ENCODE measurements at regions not wholly inside any gene's neighbourhood (a gene's known extent, or its start where the extent isn't known, plus 50 kb on each side); places are given as distances from the start of the nearest gene placed in this dataset.

DNA sequence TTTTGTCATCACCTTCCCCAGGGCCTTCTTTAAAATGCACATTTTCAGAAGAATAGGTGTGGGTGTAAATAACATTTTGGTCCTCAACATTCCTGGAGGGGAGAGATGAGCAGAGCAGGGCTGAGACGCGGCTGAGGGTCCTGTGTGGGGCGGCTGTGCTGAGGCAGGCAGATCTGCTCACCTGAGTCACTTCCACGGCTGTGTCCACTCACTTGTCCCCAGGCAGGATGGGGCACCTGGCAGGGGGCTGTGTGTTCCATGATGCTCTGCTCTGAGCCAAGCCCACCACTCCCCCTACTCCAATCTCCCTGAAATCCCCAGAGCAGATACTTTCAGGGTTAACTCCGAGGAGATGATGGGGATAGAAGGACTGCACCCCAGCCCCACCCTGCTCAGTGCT is 93.8 kb downstream of the GLRX3 start:
- Mint-ChIP-seq H3K9me3 (peaks cover 10% of the 10 kb centered on the region), H3K27me3 (no peaks in the 10 kb centered on the region), H3K27ac (no peak overlapping the region), H3K36me3 (peaks cover 6% of the 10 kb centered on the region), H3K4me1 (no peaks in the 10 kb centered on the region), H3K4me3 (no peak overlapping the region)

DNA sequence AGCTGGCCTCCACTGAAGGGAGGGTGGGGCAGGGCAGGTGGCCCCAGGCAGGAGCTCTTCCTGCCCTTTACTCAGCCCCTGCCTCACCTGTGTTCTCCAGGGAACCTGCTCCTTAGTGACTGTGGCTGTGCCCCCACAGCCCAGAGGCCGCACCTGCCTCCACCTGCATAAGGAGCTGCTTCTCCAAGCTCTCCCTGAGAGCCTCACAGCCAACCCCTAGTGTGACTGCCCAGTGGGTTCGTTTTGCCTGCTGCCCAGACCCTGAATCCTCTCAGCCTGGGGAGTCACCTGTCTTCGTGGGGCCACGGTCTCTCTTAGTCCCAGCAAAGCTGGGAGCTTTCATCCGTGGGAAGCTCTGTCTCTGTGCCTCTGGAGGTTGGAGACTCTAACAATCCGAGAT is 94.4 kb downstream of the GLRX3 start:
- H3K9me3 Mint-ChIP-seq = peaks cover 10% of the 10 kb centered on the region
- H3K27me3 Mint-ChIP-seq = no peaks in the 10 kb centered on the region
- no peaks in the 10 kb centered on the region for H3K4me1 Mint-ChIP-seq
- H3K36me3 Mint-ChIP-seq = peaks cover 6% of the 10 kb centered on the region
- no peak overlapping the region for H3K27ac Mint-ChIP-seq
- no peak overlapping the region for H3K4me3 Mint-ChIP-seq

DNA sequence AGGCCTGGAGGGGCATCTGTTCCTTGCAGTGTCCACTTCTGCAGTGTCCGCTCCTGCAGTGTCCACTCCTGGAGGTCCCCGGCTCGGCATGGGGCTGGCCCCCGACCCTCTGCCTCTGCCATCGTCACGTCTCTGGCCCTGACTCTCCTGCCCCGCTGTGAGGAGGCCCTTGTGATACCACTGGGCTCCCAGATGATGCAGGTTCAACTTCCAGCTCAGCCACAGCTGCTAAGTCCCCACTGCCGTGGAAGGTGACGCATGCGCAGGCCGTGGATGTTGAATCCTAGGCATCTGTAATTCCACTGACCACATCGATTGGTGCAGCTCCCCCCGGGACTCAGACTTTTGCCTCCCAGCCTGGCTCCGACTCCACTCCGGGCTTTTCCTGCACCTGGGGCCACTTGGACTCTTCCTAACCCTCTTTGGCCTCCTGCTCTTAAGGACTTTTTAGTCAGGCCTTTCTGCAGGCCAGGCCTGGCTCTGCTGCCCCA is 95.1 kb downstream of the GLRX3 start:
- no peak overlapping the region for H3K4me3 Mint-ChIP-seq
- H3K9me3 Mint-ChIP-seq = peaks cover 10% of the 10 kb centered on the region
- no peak overlapping the region for H3K27ac Mint-ChIP-seq
- no peaks in the 10 kb centered on the region for H3K4me1 Mint-ChIP-seq
- no peaks in the 10 kb centered on the region for H3K27me3 Mint-ChIP-seq
- peaks cover 6% of the 10 kb centered on the region for H3K36me3 Mint-ChIP-seq

DNA sequence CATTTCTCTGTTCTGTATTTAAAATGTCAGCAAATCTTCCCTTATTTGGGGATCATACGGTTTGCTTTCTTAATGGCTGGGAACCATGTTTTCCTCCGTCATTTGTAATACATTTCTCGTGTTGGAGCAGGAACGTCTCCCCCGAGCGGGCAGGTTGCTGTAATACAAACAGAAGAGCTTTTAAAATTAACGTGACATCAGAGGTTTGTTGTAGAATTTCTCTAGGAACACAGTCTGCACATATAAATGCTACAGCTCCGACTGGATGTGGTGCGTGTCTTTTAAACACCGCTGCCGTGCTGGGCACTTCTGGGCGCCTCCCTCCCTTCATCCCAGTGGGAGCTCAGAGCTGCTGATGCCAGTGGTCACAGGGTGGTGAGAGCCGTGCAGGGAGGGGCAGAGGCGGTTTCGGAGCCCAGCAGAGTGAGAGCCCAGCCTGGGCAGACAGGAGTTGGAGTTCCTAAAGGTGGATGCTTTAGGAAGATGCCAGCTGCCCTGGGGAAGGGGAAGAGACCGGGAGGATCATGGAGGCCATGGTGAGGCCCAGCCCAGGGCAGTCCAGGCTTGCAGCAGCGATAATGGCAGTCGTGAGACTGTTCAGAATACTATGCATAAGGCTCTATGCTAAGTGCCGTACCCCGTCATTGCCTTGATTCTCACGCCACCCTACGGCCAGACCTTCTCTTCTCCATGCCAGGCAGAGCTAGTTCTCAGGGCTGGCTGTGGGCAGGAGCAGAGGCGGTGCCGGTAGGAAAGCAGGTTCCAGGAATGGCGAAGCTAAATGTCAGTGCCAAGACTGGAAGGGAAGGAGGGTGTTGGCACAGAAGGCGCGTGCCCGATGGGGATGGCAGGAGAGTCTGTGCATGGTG is 96.2 kb downstream of the GLRX3 start:
- no peaks in the 10 kb centered on the region for H3K27me3 Mint-ChIP-seq
- H3K27ac Mint-ChIP-seq = no peak overlapping the region
- H3K36me3 Mint-ChIP-seq = peaks cover 5% of the 10 kb centered on the region
- no peaks in the 10 kb centered on the region for H3K4me1 Mint-ChIP-seq
- no peak overlapping the region for H3K4me3 Mint-ChIP-seq
- H3K9me3 Mint-ChIP-seq = peaks cover 7% of the 10 kb centered on the region

DNA sequence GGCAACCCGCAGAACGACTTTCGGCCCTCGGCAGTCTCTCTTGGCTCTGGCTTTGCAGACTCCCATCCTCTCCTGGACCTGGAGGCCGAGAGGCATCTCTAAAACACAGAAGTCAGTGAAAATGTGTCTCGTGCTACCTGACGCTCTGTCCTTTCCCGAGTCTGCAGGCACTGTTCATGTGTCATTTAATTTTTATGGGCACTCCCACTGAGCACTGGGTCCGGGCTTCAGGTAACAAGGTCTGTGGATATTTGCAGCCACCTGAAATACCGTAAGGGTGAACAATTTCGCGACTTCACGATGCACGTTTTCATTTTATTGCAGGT is 96.8 kb downstream of the GLRX3 start:
- Mint-ChIP-seq H3K4me3 (no peak overlapping the region), H3K4me1 (no peaks in the 10 kb centered on the region), H3K9me3 (peaks cover 5% of the 10 kb centered on the region), H3K27me3 (no peaks in the 10 kb centered on the region), H3K36me3 (peaks cover 4% of the 10 kb centered on the region), H3K27ac (no peak overlapping the region)

DNA sequence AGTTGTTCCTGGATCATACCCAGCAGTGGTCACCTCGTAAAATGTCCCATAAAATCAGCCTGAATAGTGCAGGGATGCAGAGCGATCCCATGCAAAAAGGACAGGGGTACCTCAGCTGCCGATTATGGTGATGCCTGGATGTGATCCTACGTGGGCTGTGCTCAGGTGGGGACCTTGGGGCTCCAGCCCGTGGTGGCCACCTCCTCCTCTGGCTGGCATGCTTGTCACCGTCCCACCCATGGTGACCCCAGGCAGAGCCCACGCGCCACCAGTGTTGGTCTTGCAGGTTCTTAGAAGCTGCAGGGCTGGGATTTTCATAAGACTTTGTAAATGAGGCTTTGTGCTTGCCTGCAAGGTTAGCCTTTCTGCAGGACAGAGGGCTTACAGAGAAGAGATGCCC is 97.2 kb downstream of the GLRX3 start:
- Mint-ChIP-seq H3K27me3 (no peaks in the 10 kb centered on the region), H3K4me1 (no peaks in the 10 kb centered on the region), H3K4me3 (no peak overlapping the region), H3K36me3 (peaks cover under 1% of the 10 kb centered on the region), H3K9me3 (peaks cover 2% of the 10 kb centered on the region), H3K27ac (no peak overlapping the region)

DNA sequence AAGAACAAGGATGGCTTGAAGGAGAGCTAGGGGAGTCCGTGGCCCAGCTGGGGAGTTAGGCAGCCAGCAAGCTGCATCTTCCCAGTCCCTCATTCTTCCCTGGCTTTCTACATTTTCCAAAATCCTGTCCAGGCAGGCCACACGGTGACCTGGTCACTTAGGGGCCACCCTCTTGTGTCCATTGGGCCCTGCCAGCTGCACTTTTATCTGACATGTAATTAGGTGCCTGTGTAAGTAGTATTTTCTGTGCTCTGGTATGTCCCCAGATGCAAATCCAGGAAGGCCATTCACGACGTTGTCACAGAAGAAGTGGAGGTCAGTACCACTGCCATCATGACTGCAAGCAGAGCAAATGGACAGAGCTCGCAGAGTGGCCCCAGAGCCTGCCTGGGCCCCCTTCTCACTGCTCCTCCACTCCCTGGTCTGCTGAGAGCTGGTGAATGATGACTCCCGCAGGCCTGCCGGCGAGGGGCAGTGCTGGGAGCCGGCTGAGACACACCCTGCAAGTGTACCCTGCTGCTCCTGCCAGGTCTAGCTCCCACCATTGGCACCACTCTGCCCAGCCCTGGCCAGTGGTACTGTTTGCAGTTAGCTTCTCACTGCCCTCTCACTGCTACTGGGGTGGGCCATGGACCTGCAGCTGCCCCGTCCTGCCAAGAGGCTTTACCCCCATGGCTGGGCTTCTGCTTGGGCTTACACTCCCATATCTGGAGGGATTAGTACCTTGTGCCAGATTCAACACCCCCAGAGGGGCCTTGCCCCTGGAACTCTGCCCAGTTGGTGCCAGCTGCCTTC is 98.2 kb downstream of the GLRX3 start:
- Mint-ChIP-seq H3K4me1 (no peaks in the 10 kb centered on the region), H3K36me3 (no peaks in the 10 kb centered on the region)

DNA sequence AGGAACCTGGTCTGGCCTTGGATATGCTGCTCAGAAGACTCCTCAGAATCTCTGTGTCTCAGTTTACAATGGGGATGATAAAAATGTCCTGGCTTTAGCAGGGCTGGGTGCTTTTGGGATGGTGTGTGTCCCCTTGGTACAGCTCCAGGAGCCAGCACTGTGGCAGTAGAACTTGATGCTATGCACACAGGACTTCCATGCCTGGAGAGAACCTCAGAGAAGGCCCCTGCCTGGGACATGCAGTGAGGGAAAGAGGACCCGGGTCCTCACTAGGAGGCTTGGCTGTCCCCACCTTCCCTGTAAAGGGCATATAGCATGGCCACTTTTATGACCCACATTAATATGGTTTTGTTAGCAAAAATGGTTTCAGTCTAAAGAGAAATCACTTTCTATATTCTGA is 100.5 kb downstream of the GLRX3 start:
- no peak overlapping the region for H3K4me3 Mint-ChIP-seq
- H3K4me1 Mint-ChIP-seq = no peaks in the 10 kb centered on the region
- H3K27me3 Mint-ChIP-seq = peaks cover 3% of the 10 kb centered on the region
- no peaks in the 10 kb centered on the region for H3K9me3 Mint-ChIP-seq
- H3K36me3 Mint-ChIP-seq = peaks cover 2% of the 10 kb centered on the region
- no peak overlapping the region for H3K27ac Mint-ChIP-seq

More for the DNA sequence above, 98.2 kb downstream of the GLRX3 start:
- H3K27me3 Mint-ChIP-seq = no peaks in the 10 kb centered on the region
- H3K27ac Mint-ChIP-seq = no peak overlapping the region
- H3K4me3 Mint-ChIP-seq = no peak overlapping the region
- no peaks in the 10 kb centered on the region for H3K9me3 Mint-ChIP-seq

DNA sequence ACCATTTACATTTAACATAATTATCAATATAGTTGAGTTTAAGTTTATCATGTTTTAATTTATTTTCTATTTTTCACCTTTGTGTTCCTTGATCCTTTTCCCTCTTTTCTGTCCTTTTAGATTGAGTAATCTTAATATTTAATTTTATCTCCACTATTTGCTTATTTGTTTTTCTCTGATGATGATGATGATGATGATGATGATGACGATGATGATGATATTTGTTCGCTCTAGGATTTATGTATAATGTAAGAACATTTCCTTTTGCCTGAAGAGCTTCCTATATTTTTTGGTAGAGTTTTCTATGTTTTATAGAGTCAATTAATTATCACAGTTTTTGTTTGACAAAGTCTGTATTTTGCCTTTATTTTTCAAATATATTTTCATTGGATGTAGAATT is 104.2 kb downstream of the GLRX3 start:
- Mint-ChIP-seq H3K36me3 (peaks cover 2% of the 10 kb centered on the region), H3K9me3 (no peaks in the 10 kb centered on the region), H3K4me3 (no peak overlapping the region), H3K4me1 (peaks cover 14% of the 10 kb centered on the region), H3K27ac (no peak overlapping the region), H3K27me3 (peaks cover 9% of the 10 kb centered on the region)

DNA sequence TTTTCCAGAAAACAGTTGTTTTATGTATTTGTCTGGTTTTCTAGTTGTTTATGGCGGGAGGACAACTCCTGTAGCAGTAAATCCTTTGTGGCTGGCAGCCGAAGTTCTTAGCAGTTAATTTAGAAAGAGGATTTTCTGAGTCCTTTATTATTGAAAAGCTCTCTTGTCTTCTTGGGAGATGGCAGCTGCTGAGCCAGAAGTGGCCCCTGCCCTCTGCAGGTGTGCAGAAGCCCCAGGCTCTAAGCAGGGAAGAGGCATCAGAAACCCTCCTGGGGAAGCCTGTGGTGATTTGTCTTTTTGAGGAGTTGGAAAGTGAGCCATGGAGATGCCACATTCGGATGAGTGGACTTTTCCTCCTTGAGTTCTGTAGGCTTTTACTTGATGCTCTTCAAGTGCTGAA is 106.3 kb downstream of the GLRX3 start:
- no peak overlapping the region for H3K4me3 Mint-ChIP-seq
- no peaks in the 10 kb centered on the region for H3K9me3 Mint-ChIP-seq
- H3K4me1 Mint-ChIP-seq = peaks cover 14% of the 10 kb centered on the region
- H3K27ac Mint-ChIP-seq = no peak overlapping the region
- H3K27me3 Mint-ChIP-seq = peaks cover 9% of the 10 kb centered on the region
- peaks cover 2% of the 10 kb centered on the region for H3K36me3 Mint-ChIP-seq

DNA sequence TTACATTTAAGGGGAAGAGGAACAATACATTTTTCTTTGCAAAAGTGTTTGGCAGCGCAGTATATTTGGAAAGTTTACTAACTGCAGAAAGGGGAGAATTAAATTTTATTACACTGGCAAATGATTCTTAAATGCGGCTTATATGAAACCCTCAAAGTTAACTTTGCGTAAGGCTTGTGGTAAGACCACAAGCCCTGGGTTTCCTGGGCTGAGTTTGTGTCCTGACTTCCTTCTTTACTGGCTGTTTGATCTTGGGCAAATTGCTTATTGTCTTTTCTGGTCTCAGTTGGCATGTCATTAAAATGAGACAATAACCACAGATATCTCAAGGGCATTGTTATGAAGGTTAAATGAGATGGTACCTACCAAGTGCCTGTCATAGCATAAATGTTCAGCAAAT is 106.8 kb downstream of the GLRX3 start:
- H3K36me3 Mint-ChIP-seq = peaks cover 2% of the 10 kb centered on the region
- H3K4me1 Mint-ChIP-seq = peaks cover 14% of the 10 kb centered on the region
- no peak overlapping the region for H3K27ac Mint-ChIP-seq
- no peaks in the 10 kb centered on the region for H3K9me3 Mint-ChIP-seq
- peaks cover 9% of the 10 kb centered on the region for H3K27me3 Mint-ChIP-seq
- H3K4me3 Mint-ChIP-seq = peak overlapping the region; percentile 21

DNA sequence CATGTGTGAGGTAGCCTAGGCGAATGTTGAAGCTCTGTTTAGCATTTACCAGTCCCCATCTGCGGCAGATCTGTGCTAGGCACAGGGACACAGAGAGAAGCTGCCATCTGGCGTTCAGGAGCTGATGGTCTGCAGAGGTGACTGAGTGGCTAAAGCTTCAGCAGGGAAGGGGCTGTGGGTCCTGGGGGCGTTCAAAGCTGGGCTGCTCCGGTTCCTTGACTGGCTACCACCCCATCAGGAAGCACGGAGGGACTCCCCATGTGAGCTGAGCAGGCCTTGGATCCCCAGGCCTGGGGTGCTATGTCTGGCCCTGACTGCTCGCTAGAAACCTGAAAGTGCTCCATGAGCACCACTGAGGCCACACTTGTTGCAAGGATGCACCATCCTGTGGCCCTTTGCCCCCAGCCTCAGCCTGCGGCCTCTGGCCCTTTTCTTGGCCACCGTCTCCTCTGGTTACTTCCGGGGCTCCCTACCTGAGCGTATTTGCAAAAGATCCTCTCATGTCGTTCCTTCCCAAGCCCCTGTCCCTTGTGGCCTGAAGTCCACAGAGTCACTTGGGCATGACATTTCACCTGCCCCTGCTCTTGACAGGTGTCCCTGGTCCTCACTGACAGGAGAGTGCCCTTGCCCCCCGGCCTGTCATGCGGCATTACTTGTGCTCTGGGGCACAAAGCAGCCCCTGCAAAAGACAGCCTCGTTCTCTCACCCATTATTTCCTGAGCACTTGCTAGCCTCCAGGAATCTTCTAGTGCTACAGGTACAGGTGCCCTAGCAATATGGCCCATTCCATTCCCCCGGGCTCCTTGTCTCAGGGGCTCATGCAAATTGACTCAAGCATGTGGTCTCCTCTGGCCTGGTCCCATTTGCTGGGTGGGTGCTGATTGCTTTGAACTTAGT is 108.1 kb downstream of the GLRX3 start:
- Mint-ChIP-seq H3K9me3 (no peaks in the 10 kb centered on the region), H3K36me3 (peaks cover 2% of the 10 kb centered on the region), H3K4me1 (peaks cover 14% of the 10 kb centered on the region), H3K27ac (no peak overlapping the region), H3K4me3 (no peak overlapping the region), H3K27me3 (peaks cover 9% of the 10 kb centered on the region)

DNA sequence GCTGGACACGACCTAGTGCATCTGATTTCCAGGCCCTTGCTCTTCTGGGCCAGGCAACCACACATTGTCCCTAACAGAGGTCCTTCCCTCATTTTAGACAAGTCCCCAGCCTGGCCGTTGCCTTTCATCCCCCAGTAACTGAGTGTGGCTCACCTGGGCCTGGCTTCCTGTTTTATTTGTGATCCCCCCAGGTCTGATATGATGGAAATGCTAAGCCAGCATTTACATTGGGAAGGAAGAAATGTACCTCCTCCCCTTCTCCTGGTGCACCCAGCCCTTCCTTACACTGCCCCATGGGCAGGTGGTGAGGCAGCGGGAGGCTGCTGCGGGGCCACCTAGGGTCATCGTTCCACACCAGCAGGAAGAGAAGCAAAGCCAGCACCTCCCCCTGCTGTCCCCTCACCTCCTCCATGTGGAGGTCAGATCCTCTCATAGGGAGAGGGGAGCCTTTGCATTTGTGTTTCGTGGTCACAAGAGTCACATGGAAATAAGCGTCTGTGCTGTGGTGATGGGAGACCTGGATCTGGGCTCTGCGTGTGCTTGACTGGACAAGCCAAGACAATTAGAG is 108.8 kb downstream of the GLRX3 start:
- H3K36me3 Mint-ChIP-seq = peaks cover 2% of the 10 kb centered on the region
- no peak overlapping the region for H3K4me3 Mint-ChIP-seq
- H3K27ac Mint-ChIP-seq = no peak overlapping the region
- no peaks in the 10 kb centered on the region for H3K9me3 Mint-ChIP-seq
- H3K27me3 Mint-ChIP-seq = peaks cover 9% of the 10 kb centered on the region
- H3K4me1 Mint-ChIP-seq = peaks cover 14% of the 10 kb centered on the region

DNA sequence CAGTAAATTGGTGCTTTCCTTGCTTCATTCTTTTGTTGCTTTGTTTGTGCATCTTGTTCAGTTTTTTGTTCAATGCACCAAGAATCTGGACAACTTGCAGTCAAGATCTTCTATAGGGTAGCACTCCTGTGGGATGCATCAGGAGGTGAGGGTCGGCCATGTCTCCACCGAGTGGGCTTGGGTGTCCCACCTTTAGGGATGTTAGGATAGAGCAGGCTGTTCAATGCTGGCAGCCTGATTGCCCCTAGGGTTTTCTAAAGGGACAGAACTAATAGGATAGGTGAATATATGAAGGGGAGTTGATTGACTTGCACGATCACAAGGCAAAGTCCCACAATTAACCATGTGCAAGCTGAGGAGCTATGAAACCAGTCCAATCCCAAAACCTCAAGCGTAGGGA is 109.9 kb downstream of the GLRX3 start:
- Mint-ChIP-seq H3K9me3 (no peaks in the 10 kb centered on the region), H3K27me3 (peaks cover 8% of the 10 kb centered on the region), H3K4me1 (peaks cover 14% of the 10 kb centered on the region), H3K27ac (no peak overlapping the region), H3K36me3 (peaks cover under 1% of the 10 kb centered on the region), H3K4me3 (no peak overlapping the region)

DNA sequence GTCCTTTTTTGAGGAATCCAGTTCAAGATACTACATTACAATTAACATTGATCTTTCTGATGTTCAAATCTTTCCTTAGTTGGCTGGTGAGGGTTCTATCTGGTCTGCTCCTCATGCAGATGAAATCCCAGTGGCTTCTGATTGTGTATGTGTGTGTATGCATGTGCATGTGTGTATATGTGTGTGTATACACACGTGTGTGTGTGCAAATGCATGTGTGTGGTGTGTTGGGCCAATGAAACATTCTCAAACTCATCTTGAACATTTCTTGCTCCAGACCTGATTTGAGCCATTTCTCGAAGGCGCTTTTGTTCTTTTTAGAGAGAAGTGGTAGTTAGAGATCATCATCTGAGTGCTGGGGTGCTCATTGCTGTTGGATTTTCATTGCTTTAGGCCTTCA is 113.9 kb downstream of the GLRX3 start:
- Mint-ChIP-seq H3K27me3 (no peaks in the 10 kb centered on the region), H3K4me3 (no peak overlapping the region), H3K36me3 (no peaks in the 10 kb centered on the region), H3K9me3 (no peaks in the 10 kb centered on the region), H3K4me1 (no peaks in the 10 kb centered on the region), H3K27ac (no peak overlapping the region)

Measured in activated naive CD4-positive, alpha-beta T cell treated with anti-CD3 and anti-CD28 coated beads, Interleukin-2, amount 50 U/mL, for 24 hours (primary cell).